ENCODE measurements at regions not wholly inside any gene's neighbourhood (a gene's known extent, or its start where the extent isn't known, plus 50 kb on each side); places are given as distances from the start of the nearest gene placed in this dataset.

DNA sequence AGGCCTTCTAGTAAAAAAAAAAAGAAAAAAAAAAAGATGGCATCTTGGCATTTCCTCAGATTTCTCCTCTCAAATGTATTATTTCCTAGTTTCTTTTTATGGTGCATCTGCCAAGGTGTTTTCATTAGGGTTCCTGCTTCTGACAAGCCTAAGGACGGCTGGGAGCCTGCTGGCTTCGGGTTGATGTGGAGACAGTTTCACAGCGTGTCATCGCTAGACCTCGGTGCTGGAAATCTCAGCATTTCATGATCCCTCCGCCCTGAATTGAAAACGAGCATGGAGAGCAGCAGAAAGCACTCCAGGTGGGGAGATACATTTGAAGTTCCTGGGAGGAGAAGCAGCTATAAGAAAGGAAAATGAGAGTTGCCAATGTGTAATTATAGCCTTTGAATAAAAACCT lies 283.9 kb upstream of the CNTN5 start:
- TF ChIP-seq, protein P1, sequence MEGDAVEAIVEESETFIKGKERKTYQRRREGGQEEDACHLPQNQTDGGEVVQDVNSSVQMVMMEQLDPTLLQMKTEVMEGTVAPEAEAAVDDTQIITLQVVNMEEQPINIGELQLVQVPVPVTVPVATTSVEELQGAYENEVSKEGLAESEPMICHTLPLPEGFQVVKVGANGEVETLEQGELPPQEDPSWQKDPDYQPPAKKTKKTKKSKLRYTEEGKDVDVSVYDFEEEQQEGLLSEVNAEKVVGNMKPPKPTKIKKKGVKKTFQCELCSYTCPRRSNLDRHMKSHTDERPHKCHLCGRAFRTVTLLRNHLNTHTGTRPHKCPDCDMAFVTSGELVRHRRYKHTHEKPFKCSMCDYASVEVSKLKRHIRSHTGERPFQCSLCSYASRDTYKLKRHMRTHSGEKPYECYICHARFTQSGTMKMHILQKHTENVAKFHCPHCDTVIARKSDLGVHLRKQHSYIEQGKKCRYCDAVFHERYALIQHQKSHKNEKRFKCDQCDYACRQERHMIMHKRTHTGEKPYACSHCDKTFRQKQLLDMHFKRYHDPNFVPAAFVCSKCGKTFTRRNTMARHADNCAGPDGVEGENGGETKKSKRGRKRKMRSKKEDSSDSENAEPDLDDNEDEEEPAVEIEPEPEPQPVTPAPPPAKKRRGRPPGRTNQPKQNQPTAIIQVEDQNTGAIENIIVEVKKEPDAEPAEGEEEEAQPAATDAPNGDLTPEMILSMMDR (IDR thresholded peaks at IDR 0.05; ENCODE audit: low read depth, low read length) = no peak
- no peak for TF ChIP-seq EZH2phosphoT487 (IDR thresholded peaks at IDR 0.05; ENCODE audit: low read depth)

Measured in OCI-LY3 (cell line).